ENCODE measurements at regions not wholly inside any gene's neighbourhood (a gene's known extent, or its start where the extent isn't known, plus 50 kb on each side); places are given as distances from the start of the nearest gene placed in this dataset.

DNA sequence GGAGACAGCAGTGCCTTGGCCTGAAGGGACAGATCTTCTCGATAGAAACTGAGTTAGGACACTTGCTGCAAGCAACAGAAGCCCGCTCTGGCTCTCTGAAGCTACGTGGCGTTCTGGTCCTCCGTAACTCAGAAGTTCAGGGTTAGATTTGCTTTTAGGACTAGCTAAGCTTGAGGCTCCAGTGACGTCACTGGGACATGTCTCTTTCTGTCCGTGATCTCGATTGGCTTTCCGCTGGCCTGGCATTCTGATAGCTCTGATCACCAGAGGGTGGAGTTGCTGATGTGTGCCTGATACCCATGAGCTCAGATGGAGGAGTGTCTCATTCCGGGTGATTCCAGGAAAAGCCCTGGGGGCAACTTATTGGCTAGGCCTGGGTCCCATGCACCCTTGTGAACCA lies 75.0 kb downstream of the GLI2 start:
- TF ChIP-seq HOXA7 (CRISPR knock-in tag; IDR thresholded peaks at IDR 0.05) = no peak
- no peak for TF ChIP-seq FOXS1 (CRISPR knock-in tag; IDR thresholded peaks at IDR 0.05)
- TF ChIP-seq TFCP2L1 (CRISPR knock-in tag; IDR thresholded peaks at IDR 0.05) = no peak
- no peak for TF ChIP-seq EP300 (IDR thresholded peaks at IDR 0.05)
- TF ChIP-seq FOSL2 (IDR thresholded peaks at IDR 0.05) = no peak
- TF ChIP-seq FOSL2 (CRISPR knock-in tag; IDR thresholded peaks at IDR 0.05) = no peak
- TF ChIP-seq CHD2 (IDR thresholded peaks at IDR 0.05; ENCODE audit: low read length, partially characterized antibody) = no peak
- no peak for TF ChIP-seq ELK1 (IDR thresholded peaks at IDR 0.05; ENCODE audit: low read depth, low read length)
- no peak for TF ChIP-seq FOSB (CRISPR knock-in tag; IDR thresholded peaks at IDR 0.05)
- TF ChIP-seq RFX5 (IDR thresholded peaks at IDR 0.05) = no peak
- TF ChIP-seq HOXB13 (CRISPR knock-in tag; IDR thresholded peaks at IDR 0.05; ENCODE audit: low read depth) = no peak
- no peak for TF ChIP-seq HDAC2 (IDR thresholded peaks at IDR 0.05)
- TF ChIP-seq, protein P1, sequence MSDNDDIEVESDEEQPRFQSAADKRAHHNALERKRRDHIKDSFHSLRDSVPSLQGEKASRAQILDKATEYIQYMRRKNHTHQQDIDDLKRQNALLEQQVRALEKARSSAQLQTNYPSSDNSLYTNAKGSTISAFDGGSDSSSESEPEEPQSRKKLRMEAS (IDR thresholded peaks at IDR 0.05) = no peak
- no peaks in the 10 kb centered on the region for H3K9me3 ChIP-seq
- ATAC-seq (no peak), DNase-seq (ENCODE audit: low read depth in 1 of 2, low spot score in 1 of 2) (no peak), FAIRE-seq (no peak)
- WGBS (ENCODE audit: missing lambda C conversion rate) = 94% methylated on average over 10 of the region's 10 CpGs
- no peak overlapping the region for H3K4me3 ChIP-seq
- no peak overlapping the region for H3K27ac ChIP-seq
- no peak overlapping the region for H3K4me2 ChIP-seq
- H3K4me1 ChIP-seq = no peaks in the 10 kb centered on the region
- ChIA-PET POLR2A (no interaction called here), CTCF (interaction anchor here (2.0 kb wide), 1 partner anchor 261 kb away, joined by 6 read pairs; no protein-coding TSS in a partner anchor)

- CTCF ChIA-PET = no interaction called here
- no peak for ATAC-seq
- TF ChIP-seq RARB (CRISPR knock-in tag; IDR thresholded peaks at IDR 0.05) (no peak), GATA3 (IDR thresholded peaks at IDR 0.05; ENCODE audit: borderline replicate concordance) (no peak), CHD4 (IDR thresholded peaks at IDR 0.05; ENCODE audit: borderline replicate concordance) (no peak), TP53 (CRISPR knock-in tag; IDR thresholded peaks at IDR 0.05) (no peak), FOXS1 (CRISPR knock-in tag; IDR thresholded peaks at IDR 0.05) (no peak), CHD2 (IDR thresholded peaks at IDR 0.05; ENCODE audit: low read length, partially characterized antibody) (no peak), HMGXB4 (CRISPR knock-in tag; IDR thresholded peaks at IDR 0.05; ENCODE audit: borderline replicate concordance) (no peak), SREBF2 (IDR thresholded peaks at IDR 0.05) (no peak), CBX2 (IDR thresholded peaks at IDR 0.05; ENCODE audit: borderline replicate concordance, low read depth) (no peak), TFCP2L1 (CRISPR knock-in tag; IDR thresholded peaks at IDR 0.05) (no peak), RFX5 (IDR thresholded peaks at IDR 0.05) (no peak), HOXA7 (CRISPR knock-in tag; IDR thresholded peaks at IDR 0.05) (no peak), CEBPB (IDR thresholded peaks at IDR 0.05) (no peak), PHF8 (IDR thresholded peaks at IDR 0.05; ENCODE audit: borderline replicate concordance, low read depth) (no peak)
- TF ChIP-seq, protein P2, sequence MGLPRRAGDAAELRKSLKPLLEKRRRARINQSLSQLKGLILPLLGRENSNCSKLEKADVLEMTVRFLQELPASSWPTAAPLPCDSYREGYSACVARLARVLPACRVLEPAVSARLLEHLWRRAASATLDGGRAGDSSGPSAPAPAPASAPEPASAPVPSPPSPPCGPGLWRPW (IDR thresholded peaks at IDR 0.05) = no peak
- TF ChIP-seq, protein P1 (IDR thresholded peaks at IDR 0.05) = no peak
- TF ChIP-seq, protein P3, sequence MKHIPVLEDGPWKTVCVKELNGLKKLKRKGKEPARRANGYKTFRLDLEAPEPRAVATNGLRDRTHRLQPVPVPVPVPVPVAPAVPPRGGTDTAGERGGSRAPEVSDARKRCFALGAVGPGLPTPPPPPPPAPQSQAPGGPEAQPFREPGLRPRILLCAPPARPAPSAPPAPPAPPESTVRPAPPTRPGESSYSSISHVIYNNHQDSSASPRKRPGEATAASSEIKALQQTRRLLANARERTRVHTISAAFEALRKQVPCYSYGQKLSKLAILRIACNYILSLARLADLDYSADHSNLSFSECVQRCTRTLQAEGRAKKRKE (CRISPR knock-in tag; IDR thresholded peaks at IDR 0.05; ENCODE audit: low read depth) = no peak
- no peak for FAIRE-seq
- WGBS (ENCODE audit: missing lambda C conversion rate) = 97% methylated on average over 9 of the region's 9 CpGs
- H3K4me3 ChIP-seq = no peak overlapping the region
- no peak for DNase-seq (ENCODE audit: low read depth in 1 of 2, low spot score in 1 of 2)
- H3K27ac ChIP-seq = no peak overlapping the region
- no peaks in the 10 kb centered on the region for H3K9me3 ChIP-seq
- peaks cover 8% of the 10 kb centered on the region for H3K4me1 ChIP-seq
- H3K4me2 ChIP-seq = no peak overlapping the region
- POLR2A ChIA-PET = no interaction called here
Measured at GRCh38 chr2:120812866-120813265, 77.2 kb downstream of the GLI2 start.
